ENCODE measurements at regions not wholly inside any gene's neighbourhood (a gene's known extent, or its start where the extent isn't known, plus 50 kb on each side); places are given as distances from the start of the nearest gene placed in this dataset.

DNA sequence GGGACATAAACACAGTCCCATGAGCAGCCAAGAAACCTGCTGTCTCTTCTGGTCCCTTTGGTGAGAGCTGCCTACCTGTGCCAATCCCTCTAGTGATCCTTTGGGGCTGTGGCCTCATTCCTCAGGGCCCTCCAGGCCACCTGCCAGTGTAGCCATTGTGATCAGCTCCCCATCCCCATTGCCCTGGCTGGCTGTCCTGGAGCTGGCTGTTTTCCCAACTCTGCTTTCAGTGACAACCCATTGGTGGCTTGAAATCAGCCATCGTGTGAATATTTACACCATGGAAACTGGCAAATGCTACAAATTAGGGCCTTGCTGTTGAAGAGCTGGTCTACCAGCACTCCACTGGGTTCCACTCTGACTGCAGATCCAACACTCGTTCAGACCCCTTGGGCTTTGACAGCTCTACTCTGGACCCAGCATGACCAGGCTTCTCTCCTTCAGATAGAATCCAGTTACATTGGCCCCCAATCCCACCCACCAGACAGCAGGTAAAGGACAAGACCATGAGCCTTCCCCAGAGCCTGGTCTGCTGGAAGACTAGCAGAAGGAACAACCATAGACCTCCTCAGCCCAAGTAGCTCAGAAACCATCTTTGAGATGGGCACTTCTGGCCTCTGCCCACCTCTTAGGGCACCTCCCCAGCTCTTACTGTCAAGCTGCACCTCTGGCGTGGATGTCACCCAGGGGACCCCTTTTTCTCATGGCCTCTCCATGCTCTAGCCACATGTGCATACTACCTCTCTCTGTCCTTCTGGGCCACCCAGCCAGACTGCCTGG is 69.2 kb upstream of the NEK6 start:
- Histone ChIP-seq H3K9me3 (ENCODE audit: insufficient read depth, low read depth, low read length) (no peaks in the 10 kb centered on the region), H3K9ac (ENCODE audit: low read length) (no peak overlapping the region), H2AFZ (ENCODE audit: low read depth, low read length) (no peak overlapping the region), H3K79me2 (ENCODE audit: insufficient read depth, low read length) (no peaks in the 10 kb centered on the region), H3K27me3 (ENCODE audit: insufficient read depth, low read length) (peaks cover 6% of the 10 kb centered on the region), H4K20me1 (ENCODE audit: insufficient read depth, low read length) (no peaks in the 10 kb centered on the region), H3K4me3 (ENCODE audit: insufficient read depth, low read depth, low read length) (no peak overlapping the region), H3K4me1 (ENCODE audit: insufficient read depth, low read length) (no peaks in the 10 kb centered on the region), H3K27ac (ENCODE audit: low read depth, low read length) (no peak overlapping the region), H3K4me2 (ENCODE audit: low read length) (no peak overlapping the region), H3K36me3 (ENCODE audit: insufficient read depth, low read length) (no peaks in the 10 kb centered on the region)
- no peaks in the 10 kb centered on the region for H3K4me1 Mint-ChIP-seq (ENCODE audit: low read depth, unreplicated experiment)
- H3K27ac Mint-ChIP-seq (ENCODE audit: unreplicated experiment) = no peak overlapping the region
- H3K36me3 Mint-ChIP-seq (ENCODE audit: low read depth, unreplicated experiment) = no peaks in the 10 kb centered on the region
- DNase-seq (ENCODE audit: low read depth) (no peak), FAIRE-seq (no peak)
- no peak overlapping the region for H3K4me3 Mint-ChIP-seq (ENCODE audit: unreplicated experiment)
- H3K9me3 Mint-ChIP-seq (ENCODE audit: unreplicated experiment) = peaks cover 4% of the 10 kb centered on the region
- TF ChIP-seq CTCF (IDR thresholded peaks at IDR 0.05; ENCODE audit: insufficient read depth, low read depth, low read length) (no peak), EZH2 (IDR thresholded peaks at IDR 0.05; ENCODE audit: insufficient read depth, low read length) (no peak)
- peaks cover 36% of the 10 kb centered on the region for H3K27me3 Mint-ChIP-seq (ENCODE audit: low read depth, unreplicated experiment)

GRCh38 chr9:124190761-124191160 is 67.0 kb upstream of the NEK6 start:
- Histone ChIP-seq H3K79me2 (ENCODE audit: insufficient read depth, low read length) (no peaks in the 10 kb centered on the region), H3K27ac (ENCODE audit: low read depth, low read length) (no peak overlapping the region), H3K27me3 (ENCODE audit: insufficient read depth, low read length) (peaks cover 2% of the 10 kb centered on the region), H4K20me1 (ENCODE audit: insufficient read depth, low read length) (no peaks in the 10 kb centered on the region), H3K4me2 (ENCODE audit: low read length) (no peak overlapping the region), H3K9me3 (ENCODE audit: insufficient read depth, low read depth, low read length) (no peaks in the 10 kb centered on the region), H2AFZ (ENCODE audit: low read depth, low read length) (no peak overlapping the region), H3K36me3 (ENCODE audit: insufficient read depth, low read length) (no peaks in the 10 kb centered on the region), H3K9ac (ENCODE audit: low read length) (no peak overlapping the region), H3K4me1 (ENCODE audit: insufficient read depth, low read length) (no peaks in the 10 kb centered on the region), H3K4me3 (ENCODE audit: insufficient read depth, low read depth, low read length) (no peak overlapping the region)
- peaks cover 28% of the 10 kb centered on the region for H3K27me3 Mint-ChIP-seq (ENCODE audit: low read depth, unreplicated experiment)
- FAIRE-seq = no peak
- no peak overlapping the region for H3K27ac Mint-ChIP-seq (ENCODE audit: unreplicated experiment)
- no peaks in the 10 kb centered on the region for H3K4me1 Mint-ChIP-seq (ENCODE audit: low read depth, unreplicated experiment)
- no peak for DNase-seq (ENCODE audit: low read depth)
- peaks cover 7% of the 10 kb centered on the region for H3K9me3 Mint-ChIP-seq (ENCODE audit: unreplicated experiment)
- H3K4me3 Mint-ChIP-seq (ENCODE audit: unreplicated experiment) = no peak overlapping the region
- no peaks in the 10 kb centered on the region for H3K36me3 Mint-ChIP-seq (ENCODE audit: low read depth, unreplicated experiment)
- TF ChIP-seq EZH2 (IDR thresholded peaks at IDR 0.05; ENCODE audit: insufficient read depth, low read length) (no peak), CTCF (IDR thresholded peaks at IDR 0.05; ENCODE audit: insufficient read depth, low read depth, low read length) (no peak)

DNA sequence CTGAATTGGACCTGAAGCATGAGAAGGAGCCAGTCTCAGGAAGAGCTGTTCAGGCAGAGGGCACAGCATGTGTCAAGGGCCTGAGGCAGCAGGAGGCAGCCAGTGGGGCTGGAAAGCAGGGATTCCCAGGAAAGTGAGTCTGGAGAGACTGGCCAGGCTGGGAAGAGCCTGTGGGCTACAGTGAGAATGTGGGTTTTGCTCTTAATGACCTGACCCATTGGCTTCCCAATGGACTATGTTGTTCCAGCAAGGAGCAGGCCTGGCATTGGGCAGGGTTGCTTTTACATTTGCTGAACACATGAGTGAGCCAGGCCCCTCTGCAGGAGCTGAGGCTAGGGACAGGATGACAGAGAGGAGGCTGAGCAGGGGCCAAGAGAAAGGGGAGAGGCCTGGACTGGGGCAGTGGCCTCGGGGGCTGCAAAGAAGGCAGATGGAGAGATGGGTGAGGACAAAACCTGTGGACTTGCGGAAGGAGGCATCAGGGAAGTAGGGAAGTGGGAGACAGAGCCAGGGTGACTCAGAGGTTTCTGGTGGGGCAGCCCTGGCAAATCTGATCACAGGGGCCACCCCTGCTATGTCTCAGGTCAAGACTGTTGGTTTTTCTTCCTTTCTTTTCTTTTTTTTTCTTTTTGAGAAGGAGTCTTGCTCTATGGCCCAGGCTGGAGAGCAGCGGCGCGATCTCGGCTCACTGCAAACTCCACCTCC is 65.9 kb upstream of the NEK6 start:
- H3K9me3 Mint-ChIP-seq (ENCODE audit: unreplicated experiment) = peaks cover 10% of the 10 kb centered on the region
- no peaks in the 10 kb centered on the region for H3K4me1 Mint-ChIP-seq (ENCODE audit: low read depth, unreplicated experiment)
- no peak overlapping the region for H3K4me3 ChIP-seq (ENCODE audit: insufficient read depth, low read depth, low read length)
- no peak overlapping the region for H3K4me3 Mint-ChIP-seq (ENCODE audit: unreplicated experiment)
- H3K9ac ChIP-seq (ENCODE audit: low read length) = no peak overlapping the region
- H3K27ac Mint-ChIP-seq (ENCODE audit: unreplicated experiment) = no peak overlapping the region
- no peaks in the 10 kb centered on the region for H3K79me2 ChIP-seq (ENCODE audit: insufficient read depth, low read length)
- H3K4me1 ChIP-seq (ENCODE audit: insufficient read depth, low read length) = no peaks in the 10 kb centered on the region
- H2AFZ ChIP-seq (ENCODE audit: low read depth, low read length) = no peak overlapping the region
- no peak overlapping the region for H3K27ac ChIP-seq (ENCODE audit: low read depth, low read length)
- H3K9me3 ChIP-seq (ENCODE audit: insufficient read depth, low read depth, low read length) = no peaks in the 10 kb centered on the region
- H3K36me3 Mint-ChIP-seq (ENCODE audit: low read depth, unreplicated experiment) = no peaks in the 10 kb centered on the region
- DNase-seq (ENCODE audit: low read depth) (no peak), FAIRE-seq (no peak)
- peaks cover 5% of the 10 kb centered on the region for H3K27me3 ChIP-seq (ENCODE audit: insufficient read depth, low read length)
- H3K27me3 Mint-ChIP-seq (ENCODE audit: low read depth, unreplicated experiment) = peaks cover 25% of the 10 kb centered on the region
- no peak overlapping the region for H3K4me2 ChIP-seq (ENCODE audit: low read length)
- no peak for TF ChIP-seq EZH2 (IDR thresholded peaks at IDR 0.05; ENCODE audit: insufficient read depth, low read length)
- TF ChIP-seq CTCF (IDR thresholded peaks at IDR 0.05; ENCODE audit: insufficient read depth, low read depth, low read length) = no peak
- no peaks in the 10 kb centered on the region for H3K36me3 ChIP-seq (ENCODE audit: insufficient read depth, low read length)
- no peaks in the 10 kb centered on the region for H4K20me1 ChIP-seq (ENCODE audit: insufficient read depth, low read length)
